ENCODE measurements at regions not wholly inside any gene's neighbourhood (a gene's known extent, or its start where the extent isn't known, plus 50 kb on each side); places are given as distances from the start of the nearest gene placed in this dataset.

DNA sequence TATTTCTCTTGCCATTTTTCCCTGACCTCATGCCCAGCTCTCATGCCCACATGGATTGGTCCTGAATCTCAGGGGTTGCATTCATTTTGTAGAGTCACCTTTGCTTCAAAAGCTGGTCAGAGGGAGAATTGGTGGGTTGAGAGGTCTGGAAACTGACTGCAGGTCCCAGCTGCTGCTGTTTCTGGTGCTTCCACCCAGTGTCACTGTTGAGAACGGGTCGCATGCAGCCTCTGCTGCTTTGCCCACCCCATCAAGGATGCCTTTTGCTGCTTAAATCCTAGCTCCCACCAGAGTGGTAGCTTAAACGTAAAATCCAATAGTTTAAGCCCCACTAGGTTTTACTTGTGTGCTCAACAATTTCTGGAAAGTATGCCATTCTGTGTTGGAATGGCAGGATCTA is 211.4 kb upstream of the TSHZ2 start:
- Histone ChIP-seq H3K9me3 (peaks cover 0 to 5% (median 0%) of the 10 kb centered on the region in 8 donors), H3K4me1 (no peaks in the 10 kb centered on the region), H3K27ac (no peak overlapping the region), H3K36me3 (no peaks in the 10 kb centered on the region), H3K4me3 (no peak overlapping the region), H3K27me3 (replicated peaks in 1 of 7) (no peaks in the 10 kb centered on the region)
- intact Hi-C loops (cut with DNase I; ENCODE audit: low total_unique reads) = no loop called here
- no peak for TF ChIP-seq POLR2A (IDR thresholded peaks at IDR 0.05)
- TF ChIP-seq, protein P1, sequence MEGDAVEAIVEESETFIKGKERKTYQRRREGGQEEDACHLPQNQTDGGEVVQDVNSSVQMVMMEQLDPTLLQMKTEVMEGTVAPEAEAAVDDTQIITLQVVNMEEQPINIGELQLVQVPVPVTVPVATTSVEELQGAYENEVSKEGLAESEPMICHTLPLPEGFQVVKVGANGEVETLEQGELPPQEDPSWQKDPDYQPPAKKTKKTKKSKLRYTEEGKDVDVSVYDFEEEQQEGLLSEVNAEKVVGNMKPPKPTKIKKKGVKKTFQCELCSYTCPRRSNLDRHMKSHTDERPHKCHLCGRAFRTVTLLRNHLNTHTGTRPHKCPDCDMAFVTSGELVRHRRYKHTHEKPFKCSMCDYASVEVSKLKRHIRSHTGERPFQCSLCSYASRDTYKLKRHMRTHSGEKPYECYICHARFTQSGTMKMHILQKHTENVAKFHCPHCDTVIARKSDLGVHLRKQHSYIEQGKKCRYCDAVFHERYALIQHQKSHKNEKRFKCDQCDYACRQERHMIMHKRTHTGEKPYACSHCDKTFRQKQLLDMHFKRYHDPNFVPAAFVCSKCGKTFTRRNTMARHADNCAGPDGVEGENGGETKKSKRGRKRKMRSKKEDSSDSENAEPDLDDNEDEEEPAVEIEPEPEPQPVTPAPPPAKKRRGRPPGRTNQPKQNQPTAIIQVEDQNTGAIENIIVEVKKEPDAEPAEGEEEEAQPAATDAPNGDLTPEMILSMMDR (IDR thresholded peaks at IDR 0.05 in 8 of 11, conservative IDR thresholded peaks at IDR 0.05 in 3 of 11) = no peak
- TF ChIP-seq POLR2AphosphoS5 (IDR thresholded peaks at IDR 0.05) = no peak
- no peak for DNase-seq
- WGBS, 5 donors = 75 to 89% (median 83%) methylated on average over 3 of the region's 3 CpGs

DNA sequence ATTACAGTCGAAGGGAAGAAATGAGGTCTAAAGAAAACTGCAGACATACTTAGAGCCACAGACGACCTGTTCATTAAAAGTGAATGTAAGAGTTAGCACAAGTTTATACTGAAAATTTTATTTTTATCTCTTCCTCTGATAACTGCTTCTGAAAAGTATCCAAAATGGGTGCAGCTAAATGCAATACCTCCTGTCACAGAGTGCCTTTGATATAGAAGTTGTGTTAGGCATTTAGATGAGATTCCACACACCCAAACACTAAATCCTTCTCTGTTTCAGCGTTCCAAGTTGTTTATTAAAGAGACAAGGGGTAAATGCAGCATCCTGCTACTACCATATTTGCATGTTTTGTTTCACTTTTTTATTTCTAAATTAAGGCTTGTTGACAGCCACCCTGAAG is 214.7 kb upstream of the TSHZ2 start:
- Histone ChIP-seq H3K36me3 (no peaks in the 10 kb centered on the region), H3K4me1 (no peaks in the 10 kb centered on the region), H3K4me3 (no peak overlapping the region), H3K27me3 (replicated peaks in 1 of 7) (no peaks in the 10 kb centered on the region), H3K9me3 (peaks cover 0 to 16% (median 2%) of the 10 kb centered on the region in 8 donors), H3K27ac (no peak overlapping the region)
- TF ChIP-seq POLR2AphosphoS5 (IDR thresholded peaks at IDR 0.05) = no peak
- TF ChIP-seq, protein P1 (IDR thresholded peaks at IDR 0.05 in 8 of 11, conservative IDR thresholded peaks at IDR 0.05 in 3 of 11) = no peak
- TF ChIP-seq POLR2A (IDR thresholded peaks at IDR 0.05) = no peak
- WGBS, 5 donors = 60 to 84% (median 68%) methylated on average over 3 of the region's 3 CpGs
- no peak for DNase-seq
- intact Hi-C loops (cut with DNase I; ENCODE audit: low total_unique reads) = no loop called here

DNA sequence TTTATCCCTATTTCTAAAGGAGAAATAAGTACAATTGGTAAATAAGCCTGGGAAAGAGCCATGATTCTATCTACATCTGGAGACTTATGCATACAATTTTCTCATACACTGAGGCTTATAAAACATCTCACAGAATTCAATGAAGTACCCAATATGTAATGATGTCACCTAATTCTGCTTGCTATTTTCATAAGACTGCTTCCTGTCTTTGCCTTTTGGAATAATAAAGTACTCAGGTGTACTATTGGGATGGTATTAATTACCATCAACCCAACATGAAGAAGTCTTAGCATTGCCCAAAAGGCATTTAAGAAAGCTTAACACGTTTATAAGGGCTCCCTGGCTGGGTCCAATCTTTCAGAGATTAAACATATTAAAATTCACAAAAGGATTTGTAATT is 216.4 kb upstream of the TSHZ2 start:
- intact Hi-C loops (cut with DNase I; ENCODE audit: low total_unique reads) = no loop called here
- Histone ChIP-seq H3K36me3 (no peaks in the 10 kb centered on the region), H3K9me3 (peaks cover 0 to 11% (median 2%) of the 10 kb centered on the region in 8 donors), H3K27me3 (replicated peaks in 1 of 7) (no peaks in the 10 kb centered on the region), H3K27ac (no peak overlapping the region), H3K4me3 (no peak overlapping the region), H3K4me1 (no peaks in the 10 kb centered on the region)
- no peak for TF ChIP-seq POLR2A (IDR thresholded peaks at IDR 0.05)
- no peak for TF ChIP-seq POLR2AphosphoS5 (IDR thresholded peaks at IDR 0.05)
- TF ChIP-seq, protein P1 (IDR thresholded peaks at IDR 0.05 in 8 of 11, conservative IDR thresholded peaks at IDR 0.05 in 3 of 11) = no peak
- WGBS, 5 donors = 27 to 51% (median 40%) methylated on average over 1 of the region's 1 CpG
- DNase-seq = no peak

DNA sequence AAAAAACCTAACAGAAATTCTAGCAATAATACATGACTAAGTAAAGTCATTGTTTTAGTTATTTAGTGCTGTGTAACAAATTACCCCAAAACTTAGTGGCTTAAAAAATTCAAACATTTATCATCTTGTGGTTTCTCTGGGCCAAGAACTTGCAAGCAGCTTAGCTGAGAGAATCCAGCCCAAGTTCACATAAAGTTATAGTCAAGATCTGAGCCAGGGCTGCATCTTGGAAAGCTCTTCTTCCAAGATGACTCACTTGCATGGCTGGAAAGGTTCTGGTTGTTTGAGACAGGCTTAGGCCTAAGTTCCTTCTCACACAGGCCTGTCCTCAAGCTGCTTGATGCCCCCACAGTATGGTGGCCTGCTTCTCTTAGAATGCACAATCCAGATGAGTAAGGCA is 217.8 kb upstream of the TSHZ2 start:
- Histone ChIP-seq H3K27me3 (replicated peaks in 1 of 7) (no peaks in the 10 kb centered on the region), H3K36me3 (no peaks in the 10 kb centered on the region), H3K4me3 (no peak overlapping the region), H3K27ac (no peak overlapping the region), H3K4me1 (no peaks in the 10 kb centered on the region), H3K9me3 (peaks cover 0 to 10% (median 2%) of the 10 kb centered on the region in 8 donors)
- no peak for DNase-seq
- no peak for TF ChIP-seq POLR2A (IDR thresholded peaks at IDR 0.05)
- TF ChIP-seq, protein P1 (IDR thresholded peaks at IDR 0.05 in 8 of 11, conservative IDR thresholded peaks at IDR 0.05 in 3 of 11) = no peak
- TF ChIP-seq POLR2AphosphoS5 (IDR thresholded peaks at IDR 0.05) = no peak
- intact Hi-C loops (cut with DNase I; ENCODE audit: low total_unique reads) = no loop called here

Measured in spleen (tissue), 11 donors.